Fibroblast of lung (primary cell): ENCODE measurements at regions not wholly inside any gene's neighbourhood (a gene's known extent, or its start where the extent isn't known, plus 50 kb on each side); places are given as distances from the start of the nearest gene placed in this dataset.

Experiments used
- DNase-seq, 2 donors: peaks; one replicate each; pipeline versions ENCODE4 v3.0.0 to v3.0.0-alpha.2; 2010; ENCODE audit warnings: low read depth in 2 of 2
- H2AFZ ChIP-seq: 2 replicates; pipeline ENCODE4 v1.5.1; 2012; ENCODE audit warnings: low read length, control low read depth, inconsistent platforms
- H3K27ac ChIP-seq: 2 replicates; pipeline ENCODE4 v1.5.1; 2011; ENCODE audit warnings: low read length, control low read depth; ENCODE audit not compliant: insufficient read depth
- H3K27me3 ChIP-seq: 2 replicates; pipeline ENCODE4 v1.5.1; 2011; ENCODE audit warnings: mild to moderate bottlenecking, low read length; ENCODE audit not compliant: control insufficient read depth, insufficient read depth
- H3K36me3 ChIP-seq: 2 replicates; pipeline ENCODE4 v1.5.1; 2011; ENCODE audit warnings: low read length; ENCODE audit not compliant: control insufficient read depth, insufficient read depth
- H3K4me1 ChIP-seq: 2 replicates; pipeline ENCODE4 v1.5.1; 2011; ENCODE audit warnings: low read length; ENCODE audit not compliant: control insufficient read depth, insufficient read depth; ENCODE audit errors: extremely low read depth
- H3K4me2 ChIP-seq: 2 replicates; pipeline ENCODE4 v1.5.1; 2011; ENCODE audit warnings: low read length, control low read depth; ENCODE audit not compliant: insufficient read depth; ENCODE audit errors: extremely low read depth
- H3K4me3 ChIP-seq, 4 experiments: fragments of 200-600 bp in 1 of 4; sonication (generic) in 1 of 4; replicated peaks in 1 of 4; 2 replicates each; pipeline ENCODE4 v1.5.1; 2011 to 2016; ENCODE audit warnings: low read length in 4 of 4, low read depth in 3 of 4, mild to moderate bottlenecking in 3 of 4, control low read depth in 2 of 4, inconsistent platforms in 1 of 4, mixed read lengths in 1 of 4; ENCODE audit not compliant: insufficient read depth in 1 of 4; ENCODE audit errors: control extremely low read depth in 1 of 4
- H3K79me2 ChIP-seq: 2 replicates; pipeline ENCODE4 v1.5.1; 2012; ENCODE audit warnings: mild to moderate bottlenecking, low read length, inconsistent platforms; ENCODE audit not compliant: control insufficient read depth, insufficient read depth
- H3K9ac ChIP-seq: 2 replicates; pipeline ENCODE4 v1.5.1; 2011; ENCODE audit warnings: mild to moderate bottlenecking, low read length, control low read depth; ENCODE audit not compliant: insufficient read depth
- H3K9me3 ChIP-seq: 2 replicates; pipeline ENCODE4 v1.5.1; 2012; ENCODE audit warnings: low read depth, low read length; ENCODE audit not compliant: control insufficient read depth, insufficient read depth
- H4K20me1 ChIP-seq: 2 replicates; pipeline ENCODE4 v1.5.1; 2011; ENCODE audit warnings: low read length; ENCODE audit not compliant: control insufficient read depth, insufficient read depth; ENCODE audit errors: extremely low read depth
- EZH2 ChIP-seq: IDR thresholded peaks from 2 replicates; pipeline ENCODE4 v1.5.1; 2012; ENCODE audit warnings: low read length, control low read depth, mild to moderate bottlenecking; ENCODE audit errors: missing control alignments
- TF ChIP-seq, protein P1 (sequence below), 2 donors: IDR thresholded peaks in 1 of 2; conservative IDR thresholded peaks in 1 of 2; 1 replicate in 1 of 2; 2 replicates in 1 of 2; pipeline ENCODE4 v1.5.1; 2011 to 2012; ENCODE audit warnings: low read length in 2 of 2, control low read depth in 1 of 2, inconsistent platforms in 1 of 2, low read depth in 1 of 2, mild to moderate bottlenecking in 1 of 2

DNA sequence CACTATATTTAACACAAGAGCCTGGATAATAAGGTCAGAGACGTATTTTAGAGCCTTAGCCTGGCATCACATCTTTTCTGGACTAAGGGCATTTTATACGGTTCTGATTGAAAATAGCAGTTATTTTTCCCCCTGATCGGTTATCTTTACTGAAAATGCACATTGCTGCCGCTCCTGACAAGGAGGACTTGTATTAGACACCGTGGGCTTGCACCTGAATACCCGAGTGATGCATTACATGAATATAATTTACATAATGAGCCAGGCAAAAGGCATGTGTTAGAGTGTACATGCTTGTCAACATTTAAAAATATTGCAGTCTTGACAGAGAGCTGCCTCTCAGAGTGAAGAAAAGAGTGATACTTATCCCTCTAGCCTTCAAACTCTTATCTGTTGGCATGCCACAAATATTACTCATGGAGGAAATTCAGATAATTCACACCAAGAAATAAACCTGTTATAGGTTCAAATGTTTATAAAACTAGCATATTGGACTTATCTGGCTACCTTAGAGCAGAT, 470.5 kb upstream of the ETAA1 start:
- H3K9me3 ChIP-seq, result no peaks in the 10 kb centered on the region
- no peak overlapping the region for H3K4me2 ChIP-seq
- TF ChIP-seq, protein P1, sequence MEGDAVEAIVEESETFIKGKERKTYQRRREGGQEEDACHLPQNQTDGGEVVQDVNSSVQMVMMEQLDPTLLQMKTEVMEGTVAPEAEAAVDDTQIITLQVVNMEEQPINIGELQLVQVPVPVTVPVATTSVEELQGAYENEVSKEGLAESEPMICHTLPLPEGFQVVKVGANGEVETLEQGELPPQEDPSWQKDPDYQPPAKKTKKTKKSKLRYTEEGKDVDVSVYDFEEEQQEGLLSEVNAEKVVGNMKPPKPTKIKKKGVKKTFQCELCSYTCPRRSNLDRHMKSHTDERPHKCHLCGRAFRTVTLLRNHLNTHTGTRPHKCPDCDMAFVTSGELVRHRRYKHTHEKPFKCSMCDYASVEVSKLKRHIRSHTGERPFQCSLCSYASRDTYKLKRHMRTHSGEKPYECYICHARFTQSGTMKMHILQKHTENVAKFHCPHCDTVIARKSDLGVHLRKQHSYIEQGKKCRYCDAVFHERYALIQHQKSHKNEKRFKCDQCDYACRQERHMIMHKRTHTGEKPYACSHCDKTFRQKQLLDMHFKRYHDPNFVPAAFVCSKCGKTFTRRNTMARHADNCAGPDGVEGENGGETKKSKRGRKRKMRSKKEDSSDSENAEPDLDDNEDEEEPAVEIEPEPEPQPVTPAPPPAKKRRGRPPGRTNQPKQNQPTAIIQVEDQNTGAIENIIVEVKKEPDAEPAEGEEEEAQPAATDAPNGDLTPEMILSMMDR (conservative IDR thresholded peaks at IDR 0.05 in 1 of 2, IDR thresholded peaks at IDR 0.05 in 1 of 2; ENCODE audit: low read depth in 1 of 2, low read length in 2 of 2), result no peak
- TF ChIP-seq EZH2, result no peak
- H2AFZ ChIP-seq, result no peak overlapping the region
- H3K4me3 ChIP-seq, result no peak overlapping the region
- no peak overlapping the region for H3K9ac ChIP-seq
- no peak for DNase-seq
- H3K27me3 ChIP-seq, result no peaks in the 10 kb centered on the region
- no peaks in the 10 kb centered on the region for H4K20me1 ChIP-seq
- H3K27ac ChIP-seq, result no peak overlapping the region
- H3K4me1 ChIP-seq, result peaks cover 6% of the 10 kb centered on the region
- H3K36me3 ChIP-seq, result no peaks in the 10 kb centered on the region
- no peaks in the 10 kb centered on the region for H3K79me2 ChIP-seq

DNA sequence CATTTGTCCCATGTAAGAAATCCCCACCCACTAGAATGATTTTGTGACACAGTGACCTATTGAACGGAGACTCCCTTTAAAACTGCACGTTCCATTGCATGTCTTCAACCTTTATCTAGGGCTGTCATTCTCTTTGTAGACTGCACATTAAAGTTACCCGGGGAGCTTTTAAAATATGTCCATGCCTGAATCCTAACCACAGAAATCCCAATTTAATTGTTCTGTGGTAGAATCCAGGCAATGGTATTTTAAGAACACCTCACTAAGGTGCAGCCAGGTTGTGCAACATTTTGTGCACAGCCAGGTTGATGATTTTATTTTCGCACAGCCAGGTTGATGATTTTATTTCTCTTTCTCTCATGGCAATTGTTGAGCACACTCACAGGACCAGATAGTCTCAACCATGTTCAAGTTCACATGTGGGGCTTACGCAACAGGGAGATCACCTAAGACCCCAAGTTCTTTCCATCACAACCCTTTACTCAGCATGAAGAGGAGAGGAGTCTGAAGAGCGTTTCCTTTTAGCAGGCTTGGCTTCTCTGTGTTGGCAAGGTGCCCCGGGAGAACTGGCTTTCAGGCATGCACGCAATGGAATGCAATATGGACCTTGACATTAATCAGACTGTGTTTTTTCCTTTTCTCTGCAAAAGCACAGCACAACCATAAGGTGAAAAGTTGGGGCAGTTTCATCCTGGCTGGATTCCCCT, 467.3 kb upstream of the ETAA1 start:
- no peak for TF ChIP-seq EZH2
- TF ChIP-seq, protein P1 (conservative IDR thresholded peaks at IDR 0.05 in 1 of 2, IDR thresholded peaks at IDR 0.05 in 1 of 2; ENCODE audit: low read depth in 1 of 2, low read length in 2 of 2), result no peak
- Histone ChIP-seq H3K27ac (no peak overlapping the region), H2AFZ (peak overlapping the region; percentile 36), H3K4me3 (no peak overlapping the region), H3K79me2 (no peaks in the 10 kb centered on the region), H3K4me2 (peak overlapping the region; percentile 42), H3K4me1 (peaks cover 6% of the 10 kb centered on the region), H3K9ac (no peak overlapping the region), H3K27me3 (no peaks in the 10 kb centered on the region), H4K20me1 (no peaks in the 10 kb centered on the region), H3K36me3 (no peaks in the 10 kb centered on the region), H3K9me3 (no peaks in the 10 kb centered on the region)
- DNase-seq, result peak; percentile 74 to 85

DNA sequence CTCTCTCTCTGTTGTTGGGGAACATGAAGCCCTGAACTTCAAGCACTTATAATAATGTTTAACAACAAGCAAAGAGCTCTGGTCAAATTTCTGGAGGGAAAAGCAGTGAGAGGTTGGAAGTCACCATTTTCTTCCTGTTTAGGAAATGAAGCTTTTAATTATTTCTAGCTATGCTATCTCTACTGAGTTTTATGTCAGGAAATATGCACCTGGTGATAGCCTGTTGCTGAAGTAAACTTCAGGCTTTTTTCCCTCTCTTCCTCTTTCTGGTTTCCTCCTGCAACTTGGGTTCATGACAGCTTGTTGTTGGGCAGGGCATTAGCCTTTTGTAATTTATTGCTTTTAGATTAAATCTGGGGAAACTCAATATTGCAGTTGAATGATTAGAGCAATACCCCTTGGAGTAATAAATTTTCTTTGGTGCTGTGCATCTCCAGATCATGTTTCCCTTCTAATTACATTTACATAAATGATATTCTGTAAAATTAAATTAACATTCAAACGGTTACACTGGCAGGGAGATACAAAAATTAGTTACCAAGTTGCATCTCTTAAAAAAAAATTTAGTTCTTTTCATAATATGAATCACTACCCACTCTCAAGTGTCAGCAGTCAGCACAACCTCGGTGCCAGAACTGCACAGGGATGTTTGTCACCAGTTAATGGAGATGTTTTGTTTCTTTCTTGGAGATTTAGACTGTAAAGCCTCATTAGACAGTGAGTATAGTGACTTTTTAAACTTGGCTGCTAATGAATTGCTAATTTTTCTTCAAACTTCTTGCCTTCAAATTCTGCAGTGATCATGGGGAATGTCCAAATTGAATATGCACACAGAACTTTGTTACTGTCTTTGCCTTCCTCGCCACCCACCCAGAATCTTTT, 466.6 kb upstream of the ETAA1 start:
- H3K4me2 ChIP-seq, result peak overlapping the region; percentile 42
- no peaks in the 10 kb centered on the region for H3K27me3 ChIP-seq
- H3K27ac ChIP-seq, result no peak overlapping the region
- H3K4me3 ChIP-seq, result no peak overlapping the region
- no peak for DNase-seq
- H4K20me1 ChIP-seq, result no peaks in the 10 kb centered on the region
- H3K36me3 ChIP-seq, result no peaks in the 10 kb centered on the region
- no peaks in the 10 kb centered on the region for H3K9me3 ChIP-seq
- no peaks in the 10 kb centered on the region for H3K79me2 ChIP-seq
- H3K9ac ChIP-seq, result no peak overlapping the region
- H2AFZ ChIP-seq, result peak overlapping the region; percentile 36
- TF ChIP-seq EZH2, result no peak
- TF ChIP-seq, protein P1 (conservative IDR thresholded peaks at IDR 0.05 in 1 of 2, IDR thresholded peaks at IDR 0.05 in 1 of 2; ENCODE audit: low read depth in 1 of 2, low read length in 2 of 2), result no peak
- H3K4me1 ChIP-seq, result peaks cover 6% of the 10 kb centered on the region
